NCI-H2171 treated with DMSO at 0.1 percent for 48 hours (cell line): ENCODE measurements at regions not wholly inside any gene's neighbourhood (a gene's known extent, or its start where the extent isn't known, plus 50 kb on each side); places are given as distances from the start of the nearest gene placed in this dataset.
A peak's percentile ranks its signal among the peaks of the same experiment; 100 is the strongest.

Experiments used
- DNase-seq: peaks from one replicate; lab custom pipeline; 2025; lab: John Stamatoyannopoulos, UW

GRCh38 chr3:13689373-13690260, 140.7 kb downstream of the FBLN2 start:
- peak; percentile 1 for DNase-seq

- DNase-seq, result no peak
These were observed 139.9 kb downstream of the FBLN2 start for GRCh38 chr3:13688824-13689223.

- no peak for DNase-seq
These were observed 139.1 kb downstream of the FBLN2 start for GRCh38 chr3:13688034-13688433.
